Muscle of arm (tissue), 1 donor: ENCODE measurements at regions not wholly inside any gene's neighbourhood (a gene's known extent, or its start where the extent isn't known, plus 50 kb on each side); places are given as distances from the start of the nearest gene placed in this dataset.
"Not testable (repeated sequence)": the region's sequence is repeated elsewhere in the genome, so short reads cannot be mapped to it uniquely, and the experiment has no call there.

Source experiments
- DNase-seq: peaks from one replicate; pipeline ENCODE4 v3.0.0-alpha.2; 2013

GRCh38 chr12:17357396-17357795 lies 732.6 kb downstream of the RERGL start:
- no peak for DNase-seq

GRCh38 chr12:17352164-17352563 lies 737.8 kb downstream of the RERGL start:
- no peak for DNase-seq

- no peak for DNase-seq
Observed at GRCh38 chr12:17348311-17348710, 741.7 kb downstream of the RERGL start.

GRCh38 chr12:17344649-17345048 lies 738.7 kb upstream of the LMO3 start:
- no peak for DNase-seq

GRCh38 chr12:17342381-17342961 lies 736.5 kb upstream of the LMO3 start:
- no peak for DNase-seq

GRCh38 chr12:17335487-17335886 lies 729.5 kb upstream of the LMO3 start:
- no peak for DNase-seq

GRCh38 chr12:17334784-17335183 lies 728.8 kb upstream of the LMO3 start:
- no peak for DNase-seq

- no peak for DNase-seq
Observed at GRCh38 chr12:17333287-17333686, 727.3 kb upstream of the LMO3 start.

GRCh38 chr12:17326649-17327048 lies 720.7 kb upstream of the LMO3 start:
- no peak for DNase-seq

- no peak for DNase-seq
Observed at GRCh38 chr12:17322090-17322489, 716.1 kb upstream of the LMO3 start.

GRCh38 chr12:17304503-17305347 lies 698.8 kb upstream of the LMO3 start:
- DNase-seq = no peak

- DNase-seq = no peak
Observed at GRCh38 chr12:17302001-17302400, 696.0 kb upstream of the LMO3 start.

GRCh38 chr12:17301544-17301943 lies 695.6 kb upstream of the LMO3 start:
- DNase-seq = no peak

- no peak for DNase-seq
Observed at GRCh38 chr12:17296882-17297281, 690.9 kb upstream of the LMO3 start.

GRCh38 chr12:17286874-17287273 lies 680.9 kb upstream of the LMO3 start:
- DNase-seq = no peak

- DNase-seq = no peak
Observed at GRCh38 chr12:17284873-17285272, 678.9 kb upstream of the LMO3 start.

GRCh38 chr12:17283563-17283962 lies 677.6 kb upstream of the LMO3 start:
- no peak for DNase-seq

GRCh38 chr12:17282169-17282568 lies 676.2 kb upstream of the LMO3 start:
- not testable (repeated sequence) for DNase-seq

- DNase-seq = no peak
Observed at GRCh38 chr12:17278946-17279345, 673.0 kb upstream of the LMO3 start.

GRCh38 chr12:17276196-17276595 lies 670.2 kb upstream of the LMO3 start:
- no peak for DNase-seq

GRCh38 chr12:17266856-17267255 lies 660.9 kb upstream of the LMO3 start:
- DNase-seq = no peak

GRCh38 chr12:17264603-17265002 lies 658.6 kb upstream of the LMO3 start:
- DNase-seq = no peak

- no peak for DNase-seq
Observed at GRCh38 chr12:17239874-17240273, 633.9 kb upstream of the LMO3 start.

GRCh38 chr12:17235996-17236395 lies 630.0 kb upstream of the LMO3 start:
- DNase-seq = no peak
